HepG2 (cell line): ENCODE measurements at regions not wholly inside any gene's neighbourhood (a gene's known extent, or its start where the extent isn't known, plus 50 kb on each side); places are given as distances from the start of the nearest gene placed in this dataset.

ENCODE experiments used
- ATAC-seq: fragments of 200-7000 bp; cut with Tn5 transposase; 3 replicates; pipeline ENCODE4 v1.9.1; 2020; ENCODE audit warnings: mild to moderate bottlenecking, moderate library complexity
- BruUV-seq: library from RNA; stranded (reverse); fragments of 400-500 nt; replicated peaks from 2 replicates; lab custom pipeline; 2021; lab: Mats Ljungman, UMichigan
- CTCF ChIA-PET: fragments of 300-600 bp; formaldehyde crosslinking; extraction: SDS; loops from one replicate; lab custom pipeline; 2021; ENCODE audit warnings: low total read pairs, inconsistent platforms, low intra/inter-chr PET ratio; lab: Yijun Ruan, JAX
- POLR2A ChIA-PET: fragments of 350-600 bp; sonication (Branson Sonifier 250); formaldehyde crosslinking; loops from one replicate; lab custom pipeline; 2020; ENCODE audit warnings: antibody characterized with exemption, inconsistent platforms; lab: Yijun Ruan, JAX
- DNase-seq: peaks from one replicate; pipeline ENCODE4 v3.0.0-alpha.2; 2015; ENCODE audit warnings: low spot score
- FAIRE-seq: peaks from 3 replicates; lab custom pipeline; 2011; peaks lifted over from hg19 to GRCh38; lab: Jason Lieb, UNC
- H2AFZ ChIP-seq: one replicate; pipeline ENCODE4 v1.6.1; 2011; ENCODE audit warnings: low read length, inconsistent platforms
- H3K27ac ChIP-seq: fragments of 300-600 bp; 3 replicates; pipeline ENCODE4 v1.8.0; 2011; ENCODE audit warnings: mixed run types, mild to moderate bottlenecking, mixed read lengths, low read length, inconsistent platforms; ENCODE audit not compliant: insufficient read depth; ENCODE audit errors: extremely low read length
- H3K27me3 ChIP-seq, 2 experiments: fragments of 200-600 bp in 1 of 2; 2 replicates in 1 of 2; 3 replicates in 1 of 2; pipeline versions ENCODE4 v1.6.0 to v1.8.0; 2011; ENCODE audit warnings: low read length in 2 of 2, mild to moderate bottlenecking in 2 of 2, moderate library complexity in 2 of 2, inconsistent platforms in 1 of 2; ENCODE audit not compliant: insufficient read depth in 2 of 2, control insufficient read depth in 1 of 2
- H3K36me3 ChIP-seq, 2 experiments: fragments of 200-600 bp in 1 of 2; replicated peaks in 1 of 2; 2 replicates in 1 of 2; 3 replicates in 1 of 2; pipeline versions ENCODE4 v1.5.1 to v1.8.0; 2011; ENCODE audit warnings: low read length in 2 of 2, inconsistent platforms in 1 of 2; ENCODE audit not compliant: insufficient read depth in 2 of 2, control insufficient read depth in 1 of 2
- H3K4me1 ChIP-seq: 2 replicates; pipeline ENCODE4 v1.5.1; 2012; ENCODE audit warnings: low read length, inconsistent platforms; ENCODE audit not compliant: insufficient read depth
- H3K4me2 ChIP-seq: 2 replicates; pipeline ENCODE4 v1.6.0; 2011; ENCODE audit warnings: low read depth, low read length, inconsistent platforms
- H3K4me3 ChIP-seq, 3 experiments: fragments of 200-600 bp in 1 of 3; sonication (generic), shearing (Covaris generic) in 1 of 3; replicated peaks in 1 of 3; 2 replicates each; pipeline ENCODE4 v1.5.1; 2011 to 2016; ENCODE audit warnings: low read length in 3 of 3, inconsistent platforms in 2 of 3, low read depth in 2 of 3, mild to moderate bottlenecking in 2 of 3, control low read depth in 1 of 3, mixed read lengths in 1 of 3; ENCODE audit not compliant: insufficient read depth in 1 of 3
- H3K79me2 ChIP-seq: one replicate; pipeline ENCODE4 v1.6.1; 2011; ENCODE audit warnings: low read length, inconsistent platforms; ENCODE audit not compliant: insufficient read depth
- H3K9ac ChIP-seq: 2 replicates; pipeline ENCODE4 v1.6.0; 2011; ENCODE audit warnings: mild to moderate bottlenecking, low read depth, low read length, inconsistent platforms; ENCODE audit not compliant: insufficient read depth
- H3K9me3 ChIP-seq: 2 replicates; pipeline ENCODE4 v1.5.1; 2012; ENCODE audit warnings: mild to moderate bottlenecking, low read length
- H4K20me1 ChIP-seq: 2 replicates; pipeline ENCODE4 v1.6.0; 2011; ENCODE audit warnings: inconsistent platforms, mild to moderate bottlenecking, low read length, moderate library complexity; ENCODE audit not compliant: insufficient read depth
- CSRNP2 ChIP-seq: sonication (generic); formaldehyde crosslinking; conservative IDR thresholded peaks from 2 replicates; pipeline ENCODE4 v1.8.0; 2022; ENCODE audit warnings: low read depth, missing genetic modification reagents
- NFYB ChIP-seq: sonication (generic); formaldehyde crosslinking; IDR thresholded peaks from 2 replicates; pipeline ENCODE4 v1.4.0; 2020; ENCODE audit warnings: missing genetic modification reagents
- RCOR2 ChIP-seq: IDR thresholded peaks from 2 replicates; pipeline ENCODE4 v1.6.1; 2016; ENCODE audit warnings: missing biosample characterization, missing genetic modification reagents
- SSRP1 ChIP-seq: IDR thresholded peaks from 2 replicates; pipeline ENCODE4 v1.6.1; 2016; ENCODE audit warnings: control low read depth
- TEAD2 ChIP-seq: sonication (generic); formaldehyde crosslinking; IDR thresholded peaks from 2 replicates; pipeline ENCODE4 v1.9.0; 2021; ENCODE audit warnings: missing genetic modification reagents
- ZNF281 ChIP-seq: sonication (generic); formaldehyde crosslinking; IDR thresholded peaks from 2 replicates; pipeline ENCODE4 v1.4.0; 2020; ENCODE audit warnings: missing genetic modification reagents, borderline replicate concordance
- ZNF282 ChIP-seq: fragments of 450-650 bp; IDR thresholded peaks from 2 replicates; pipeline ENCODE4 v1.6.1; 2018; ENCODE audit not compliant: partially characterized antibody
- ZNF34 ChIP-seq: sonication (generic); formaldehyde crosslinking; IDR thresholded peaks from 2 replicates; pipeline ENCODE4 v1.4.0; 2020; ENCODE audit warnings: mild to moderate bottlenecking, missing genetic modification reagents, borderline replicate concordance
- ZNF670 ChIP-seq: sonication (generic); formaldehyde crosslinking; IDR thresholded peaks from 2 replicates; pipeline ENCODE4 v1.8.0; 2022; ENCODE audit warnings: mild to moderate bottlenecking, missing genetic modification reagents, borderline replicate concordance
- ZNF768 ChIP-seq: sonication (generic); formaldehyde crosslinking; IDR thresholded peaks from 2 replicates; pipeline ENCODE4 v1.4.0; 2020; ENCODE audit warnings: missing genetic modification reagents
- ZSCAN20 ChIP-seq: sonication (generic); formaldehyde crosslinking; IDR thresholded peaks from 2 replicates; pipeline ENCODE4 v1.4.0; 2020; ENCODE audit warnings: missing genetic modification reagents, mild to moderate bottlenecking, borderline replicate concordance
- WGBS: methylation state at CpG from one replicate; pipeline ENCODE4 v1.1.6; 2017; ENCODE audit warnings: low lambda C conversion rate; 5-methylcytosine and 5-hydroxymethylcytosine counted together
- in situ Hi-C: cut with HindIII; loops from 2 replicates; pipeline ENCODE4 v1.10.0; 2017; ENCODE audit warnings: low pct_unique_long_range_greater_than_20kb; ENCODE audit not compliant: extremely low pct_ligation_motif_present
- intact Hi-C: fragments of 100-400 bp; cut with micrococcal nuclease; formaldehyde crosslinking; loops from one replicate; pipeline ENCODE4 v1.10.0; 2022; ENCODE audit not compliant: unreplicated experiment
- TF ChIP-seq, protein P1 (sequence below): sonication (generic); formaldehyde crosslinking; IDR thresholded peaks from 2 replicates; pipeline ENCODE4 v1.8.0; 2022; ENCODE audit warnings: mild to moderate bottlenecking, missing genetic modification reagents, moderate library complexity
- TF ChIP-seq, protein P2 (sequence below): sonication (generic); formaldehyde crosslinking; IDR thresholded peaks from 2 replicates; pipeline ENCODE4 v1.4.0; 2020; ENCODE audit warnings: mild to moderate bottlenecking, low read depth, missing genetic modification reagents

- Histone ChIP-seq H3K9ac (no peak overlapping the region), H3K4me1 (peaks cover 31% of the 10 kb centered on the region), H2AFZ (no peak overlapping the region), H3K4me2 (no peak overlapping the region), H4K20me1 (no peaks in the 10 kb centered on the region), H3K79me2 (no peaks in the 10 kb centered on the region), H3K36me3 (no peaks in the 10 kb centered on the region), H3K27ac (no peak overlapping the region), H3K9me3 (no peaks in the 10 kb centered on the region), H3K4me3 (no peak overlapping the region), H3K27me3 (peaks cover 0 to 12% of the 10 kb centered on the region in 2 experiments; a peak in 2 of 5 replicates)
- 32% methylated on average over 3 of the region's 3 CpGs for WGBS
- ChIA-PET CTCF (no interaction called here), POLR2A (no interaction called here)
- TF ChIP-seq RCOR2 (CRISPR knock-in tag) (no peak), CSRNP2 (no peak), ZNF670 (CRISPR knock-in tag) (no peak), NFYB (CRISPR knock-in tag) (0 out of 2 replicates have a peak, but pooled peaks have one; percentile 25), ZNF768 (no peak)
- TF ChIP-seq, protein P1, sequence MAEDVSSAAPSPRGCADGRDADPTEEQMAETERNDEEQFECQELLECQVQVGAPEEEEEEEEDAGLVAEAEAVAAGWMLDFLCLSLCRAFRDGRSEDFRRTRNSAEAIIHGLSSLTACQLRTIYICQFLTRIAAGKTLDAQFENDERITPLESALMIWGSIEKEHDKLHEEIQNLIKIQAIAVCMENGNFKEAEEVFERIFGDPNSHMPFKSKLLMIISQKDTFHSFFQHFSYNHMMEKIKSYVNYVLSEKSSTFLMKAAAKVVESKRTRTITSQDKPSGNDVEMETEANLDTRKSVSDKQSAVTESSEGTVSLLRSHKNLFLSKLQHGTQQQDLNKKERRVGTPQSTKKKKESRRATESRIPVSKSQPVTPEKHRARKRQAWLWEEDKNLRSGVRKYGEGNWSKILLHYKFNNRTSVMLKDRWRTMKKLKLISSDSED: no peak
- in situ Hi-C loops: no loop called here
- DNase-seq: no peak
- intact Hi-C loops: no loop called here
- no peak for ATAC-seq
- no peak for FAIRE-seq
- BruUV-seq: no TSS peak
Measured at GRCh38 chr6:149252622-149253021, 64.9 kb upstream of the TAB2 start.

DNA sequence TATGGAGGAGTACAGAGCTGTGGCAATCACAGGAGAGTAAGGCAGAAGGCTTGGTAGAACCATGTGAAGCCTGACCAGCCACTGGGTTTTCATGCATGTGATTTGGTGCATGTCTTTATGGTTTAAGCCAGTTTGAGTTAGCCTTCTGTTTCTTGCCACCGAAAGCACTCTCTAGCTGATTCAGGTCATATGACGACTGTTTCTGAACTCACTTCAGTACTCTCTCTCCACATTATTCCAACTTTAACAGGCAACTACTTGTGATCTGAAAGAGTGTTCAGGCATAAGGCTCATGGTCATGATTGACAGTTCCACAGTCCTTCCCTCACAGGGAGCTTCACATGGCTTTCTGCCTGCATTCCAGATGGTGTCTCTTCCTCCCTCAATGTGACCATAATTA is 63.3 kb upstream of the TAB2 start:
- DNase-seq (no peak), FAIRE-seq (no peak), ATAC-seq (no peak)
- H4K20me1 ChIP-seq: no peaks in the 10 kb centered on the region
- no peak overlapping the region for H3K4me3 ChIP-seq
- H3K27ac ChIP-seq: no peak overlapping the region
- BruUV-seq: no TSS peak
- WGBS: 56% methylated on average over 2 of the region's 2 CpGs
- H3K4me2 ChIP-seq: no peak overlapping the region
- no peak overlapping the region for H3K9ac ChIP-seq
- H3K9me3 ChIP-seq: no peaks in the 10 kb centered on the region
- no peak overlapping the region for H2AFZ ChIP-seq
- CTCF ChIA-PET: no interaction called here
- intact Hi-C loops (no loop called here), in situ Hi-C loops (no loop called here)
- POLR2A ChIA-PET: no interaction called here
- no peaks in the 10 kb centered on the region for H3K79me2 ChIP-seq
- no peaks in the 10 kb centered on the region for H3K36me3 ChIP-seq
- H3K4me1 ChIP-seq: peaks cover 21% of the 10 kb centered on the region
- H3K27me3 ChIP-seq: peaks cover 0 to 12% of the 10 kb centered on the region in 2 experiments; a peak in 2 of 5 replicates
- no peak for TF ChIP-seq ZNF282
- TF ChIP-seq TEAD2 (CRISPR knock-in tag): no peak
- no peak for TF ChIP-seq ZSCAN20 (CRISPR knock-in tag)
- no peak for TF ChIP-seq ZNF281
- TF ChIP-seq SSRP1 (CRISPR knock-in tag): no peak
- no peak for TF ChIP-seq ZNF34
- TF ChIP-seq, protein P2, sequence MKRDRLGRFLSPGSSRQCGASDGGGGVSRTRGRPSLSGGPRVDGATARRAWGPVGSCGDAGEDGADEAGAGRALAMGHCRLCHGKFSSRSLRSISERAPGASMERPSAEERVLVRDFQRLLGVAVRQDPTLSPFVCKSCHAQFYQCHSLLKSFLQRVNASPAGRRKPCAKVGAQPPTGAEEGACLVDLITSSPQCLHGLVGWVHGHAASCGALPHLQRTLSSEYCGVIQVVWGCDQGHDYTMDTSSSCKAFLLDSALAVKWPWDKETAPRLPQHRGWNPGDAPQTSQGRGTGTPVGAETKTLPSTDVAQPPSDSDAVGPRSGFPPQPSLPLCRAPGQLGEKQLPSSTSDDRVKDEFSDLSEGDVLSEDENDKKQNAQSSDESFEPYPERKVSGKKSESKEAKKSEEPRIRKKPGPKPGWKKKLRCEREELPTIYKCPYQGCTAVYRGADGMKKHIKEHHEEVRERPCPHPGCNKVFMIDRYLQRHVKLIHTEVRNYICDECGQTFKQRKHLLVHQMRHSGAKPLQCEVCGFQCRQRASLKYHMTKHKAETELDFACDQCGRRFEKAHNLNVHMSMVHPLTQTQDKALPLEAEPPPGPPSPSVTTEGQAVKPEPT (CRISPR knock-in tag): no peak
